ENCODE measurements at regions not wholly inside any gene's neighbourhood (a gene's known extent, or its start where the extent isn't known, plus 50 kb on each side); places are given as distances from the start of the nearest gene placed in this dataset.

- H4K20me1 ChIP-seq (ENCODE audit: insufficient read depth) = no peaks in the 10 kb centered on the region
- CTCF ChIA-PET = interaction anchor here (0.8 to 4.2 kb wide), 3 partner anchors 13 to 979 kb away, joined by 3 to 24 read pairs (median 7); no protein-coding TSS in a partner anchor
- no peak overlapping the region for H3K9ac ChIP-seq
Measured at GRCh38 chr3:182258538-182259177, 534.6 kb upstream of the ATP11B start.

More at GRCh38 chr3:182258538-182259177, 534.6 kb upstream of the ATP11B start:
- H3K4me3 ChIP-seq (ENCODE audit: low read depth in 2 of 2, low read length in 1 of 2) = peak overlapping the region in 1 of 2 experiments; percentile 36; a peak in 1 of 4 replicates
- 2% methylated on average over 3 of the region's 3 CpGs for WGBS (ENCODE audit: low lambda C conversion rate)
- peak; percentile 72 for TF ChIP-seq CTCF (IDR thresholded peaks at IDR 0.05)
- TF ChIP-seq EP300 (IDR thresholded peaks at IDR 0.05; ENCODE audit: borderline replicate concordance in 1 of 2, low read depth in 1 of 2, low read length in 1 of 2) = no peak
- no peak for TF ChIP-seq NRF1 (IDR thresholded peaks at IDR 0.05; ENCODE audit: low read depth, low read length)
- TF ChIP-seq, protein P1, sequence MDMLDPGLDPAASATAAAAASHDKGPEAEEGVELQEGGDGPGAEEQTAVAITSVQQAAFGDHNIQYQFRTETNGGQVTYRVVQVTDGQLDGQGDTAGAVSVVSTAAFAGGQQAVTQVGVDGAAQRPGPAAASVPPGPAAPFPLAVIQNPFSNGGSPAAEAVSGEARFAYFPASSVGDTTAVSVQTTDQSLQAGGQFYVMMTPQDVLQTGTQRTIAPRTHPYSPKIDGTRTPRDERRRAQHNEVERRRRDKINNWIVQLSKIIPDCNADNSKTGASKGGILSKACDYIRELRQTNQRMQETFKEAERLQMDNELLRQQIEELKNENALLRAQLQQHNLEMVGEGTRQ (IDR thresholded peaks at IDR 0.05; ENCODE audit: borderline replicate concordance, low read depth, low read length) = no peak
- no peak for TF ChIP-seq RCOR1 (IDR thresholded peaks at IDR 0.05; ENCODE audit: low read length)
- TF ChIP-seq FOXJ3 (CRISPR knock-in tag; IDR thresholded peaks at IDR 0.05) = no peak
- TF ChIP-seq RAD21 (IDR thresholded peaks at IDR 0.05; ENCODE audit: low read length) = peak; percentile 97
- TF ChIP-seq, protein P2, sequence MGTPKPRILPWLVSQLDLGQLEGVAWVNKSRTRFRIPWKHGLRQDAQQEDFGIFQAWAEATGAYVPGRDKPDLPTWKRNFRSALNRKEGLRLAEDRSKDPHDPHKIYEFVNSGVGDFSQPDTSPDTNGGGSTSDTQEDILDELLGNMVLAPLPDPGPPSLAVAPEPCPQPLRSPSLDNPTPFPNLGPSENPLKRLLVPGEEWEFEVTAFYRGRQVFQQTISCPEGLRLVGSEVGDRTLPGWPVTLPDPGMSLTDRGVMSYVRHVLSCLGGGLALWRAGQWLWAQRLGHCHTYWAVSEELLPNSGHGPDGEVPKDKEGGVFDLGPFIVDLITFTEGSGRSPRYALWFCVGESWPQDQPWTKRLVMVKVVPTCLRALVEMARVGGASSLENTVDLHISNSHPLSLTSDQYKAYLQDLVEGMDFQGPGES (IDR thresholded peaks at IDR 0.05; ENCODE audit: low read depth, low read length) = no peak
- TF ChIP-seq, protein P3, sequence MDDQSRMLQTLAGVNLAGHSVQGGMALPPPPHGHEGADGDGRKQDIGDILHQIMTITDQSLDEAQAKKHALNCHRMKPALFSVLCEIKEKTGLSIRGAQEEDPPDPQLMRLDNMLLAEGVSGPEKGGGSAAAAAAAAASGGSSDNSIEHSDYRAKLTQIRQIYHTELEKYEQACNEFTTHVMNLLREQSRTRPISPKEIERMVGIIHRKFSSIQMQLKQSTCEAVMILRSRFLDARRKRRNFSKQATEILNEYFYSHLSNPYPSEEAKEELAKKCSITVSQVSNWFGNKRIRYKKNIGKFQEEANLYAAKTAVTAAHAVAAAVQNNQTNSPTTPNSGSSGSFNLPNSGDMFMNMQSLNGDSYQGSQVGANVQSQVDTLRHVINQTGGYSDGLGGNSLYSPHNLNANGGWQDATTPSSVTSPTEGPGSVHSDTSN (IDR thresholded peaks at IDR 0.05) = no peak
- TF ChIP-seq GATA2 (CRISPR knock-in tag; IDR thresholded peaks at IDR 0.05) = no peak
- no peak for TF ChIP-seq MXI1 (IDR thresholded peaks at IDR 0.05; ENCODE audit: low read depth, low read length)
- no peak for TF ChIP-seq SIN3A (IDR thresholded peaks at IDR 0.05; ENCODE audit: borderline replicate concordance, low read depth, low read length)
- TF ChIP-seq, protein P4, sequence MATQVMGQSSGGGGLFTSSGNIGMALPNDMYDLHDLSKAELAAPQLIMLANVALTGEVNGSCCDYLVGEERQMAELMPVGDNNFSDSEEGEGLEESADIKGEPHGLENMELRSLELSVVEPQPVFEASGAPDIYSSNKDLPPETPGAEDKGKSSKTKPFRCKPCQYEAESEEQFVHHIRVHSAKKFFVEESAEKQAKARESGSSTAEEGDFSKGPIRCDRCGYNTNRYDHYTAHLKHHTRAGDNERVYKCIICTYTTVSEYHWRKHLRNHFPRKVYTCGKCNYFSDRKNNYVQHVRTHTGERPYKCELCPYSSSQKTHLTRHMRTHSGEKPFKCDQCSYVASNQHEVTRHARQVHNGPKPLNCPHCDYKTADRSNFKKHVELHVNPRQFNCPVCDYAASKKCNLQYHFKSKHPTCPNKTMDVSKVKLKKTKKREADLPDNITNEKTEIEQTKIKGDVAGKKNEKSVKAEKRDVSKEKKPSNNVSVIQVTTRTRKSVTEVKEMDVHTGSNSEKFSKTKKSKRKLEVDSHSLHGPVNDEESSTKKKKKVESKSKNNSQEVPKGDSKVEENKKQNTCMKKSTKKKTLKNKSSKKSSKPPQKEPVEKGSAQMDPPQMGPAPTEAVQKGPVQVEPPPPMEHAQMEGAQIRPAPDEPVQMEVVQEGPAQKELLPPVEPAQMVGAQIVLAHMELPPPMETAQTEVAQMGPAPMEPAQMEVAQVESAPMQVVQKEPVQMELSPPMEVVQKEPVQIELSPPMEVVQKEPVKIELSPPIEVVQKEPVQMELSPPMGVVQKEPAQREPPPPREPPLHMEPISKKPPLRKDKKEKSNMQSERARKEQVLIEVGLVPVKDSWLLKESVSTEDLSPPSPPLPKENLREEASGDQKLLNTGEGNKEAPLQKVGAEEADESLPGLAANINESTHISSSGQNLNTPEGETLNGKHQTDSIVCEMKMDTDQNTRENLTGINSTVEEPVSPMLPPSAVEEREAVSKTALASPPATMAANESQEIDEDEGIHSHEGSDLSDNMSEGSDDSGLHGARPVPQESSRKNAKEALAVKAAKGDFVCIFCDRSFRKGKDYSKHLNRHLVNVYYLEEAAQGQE (IDR thresholded peaks at IDR 0.05; ENCODE audit: low read depth, low read length) = no peak
- no peak for TF ChIP-seq YY1 (IDR thresholded peaks at IDR 0.05; ENCODE audit: low read depth)
- TF ChIP-seq CHD2 (IDR thresholded peaks at IDR 0.05; ENCODE audit: low read length, partially characterized antibody) = no peak
- TF ChIP-seq MEF2A (IDR thresholded peaks at IDR 0.05; ENCODE audit: borderline replicate concordance, low read depth) = no peak
- no peak for TF ChIP-seq POLR2AphosphoS5 (IDR thresholded peaks at IDR 0.05; ENCODE audit: low read depth, low read length)
- no peak for TF ChIP-seq ZBTB33 (IDR thresholded peaks at IDR 0.05; ENCODE audit: borderline replicate concordance, low read depth)
- peak; percentile 90 for TF ChIP-seq SMC3 (IDR thresholded peaks at IDR 0.05; ENCODE audit: low read depth, low read length)
- DNase-seq = peak; percentile 56
- no peaks in the 10 kb centered on the region for H3K9me3 ChIP-seq
- no peaks in the 10 kb centered on the region for H3K27me3 ChIP-seq (ENCODE audit: insufficient read depth)
- no peak overlapping the region for H2AFZ ChIP-seq (ENCODE audit: low read depth)
- H3K36me3 ChIP-seq (replicated peaks in 1 of 2; ENCODE audit: control insufficient read depth in 1 of 2, insufficient read depth in 2 of 2, low read length in 1 of 2) = no peaks in the 10 kb centered on the region
- no peaks in the 10 kb centered on the region for H3K79me2 ChIP-seq (ENCODE audit: insufficient read depth)
- POLR2A ChIA-PET = no interaction called here
- H3F3A ChIP-seq (replicated peaks; ENCODE audit: insufficient read depth) = no peaks in the 10 kb centered on the region
- H3K4me1 ChIP-seq (ENCODE audit: control insufficient read depth in 1 of 2, insufficient read depth in 2 of 2, low read depth in 1 of 2, low read length in 1 of 2) = no peaks in the 10 kb centered on the region
- H3K9me2 ChIP-seq = no peaks in the 10 kb centered on the region
- H3K4me2 ChIP-seq = no peak overlapping the region
- H3K27ac ChIP-seq (ENCODE audit: low read depth in 2 of 2, low read length in 1 of 2) = no peak overlapping the region

All from SK-N-SH (cell line).